ENCODE measurements at regions not wholly inside any gene's neighbourhood (a gene's known extent, or its start where the extent isn't known, plus 50 kb on each side); places are given as distances from the start of the nearest gene placed in this dataset.

GRCh38 chr2:224156436-224156835 lies 117.3 kb upstream of the SERPINE2 start:
- TF ChIP-seq POLR2A (IDR thresholded peaks at IDR 0.05): no peak
- no peak for TF ChIP-seq CTCF (IDR thresholded peaks at IDR 0.05)

All from right lobe of liver (tissue), 4 donors.